OCI-M2 (cell line): ENCODE measurements at regions not wholly inside any gene's neighbourhood (a gene's known extent, or its start where the extent isn't known, plus 50 kb on each side); places are given as distances from the start of the nearest gene placed in this dataset.

Experiments
- DNase-seq: peaks from one replicate; lab custom pipeline; 2025; ENCODE audit not compliant: unreplicated experiment; lab: John Stamatoyannopoulos, UW

GRCh38 chr1:163406772-163407171 lies 85.0 kb downstream of the NUF2 start:
- DNase-seq, result no peak

DNA sequence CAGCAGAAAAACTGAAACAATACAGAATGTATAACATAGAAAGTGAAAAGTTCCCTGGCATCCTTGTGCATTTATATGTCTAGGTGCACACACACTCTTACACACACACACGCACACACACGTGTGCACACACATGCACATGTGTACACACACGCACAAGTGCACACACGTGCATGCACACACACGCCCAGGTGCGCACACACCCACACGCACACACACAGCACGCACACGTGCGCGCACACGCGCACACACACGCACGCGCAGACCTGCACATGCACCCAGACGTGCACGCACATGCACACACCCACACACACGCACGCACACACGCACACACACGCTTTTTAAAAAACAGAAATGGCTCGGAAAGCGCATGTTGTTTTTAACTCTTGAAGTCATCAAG lies 86.5 kb downstream of the NUF2 start:
- no peak for DNase-seq

DNA sequence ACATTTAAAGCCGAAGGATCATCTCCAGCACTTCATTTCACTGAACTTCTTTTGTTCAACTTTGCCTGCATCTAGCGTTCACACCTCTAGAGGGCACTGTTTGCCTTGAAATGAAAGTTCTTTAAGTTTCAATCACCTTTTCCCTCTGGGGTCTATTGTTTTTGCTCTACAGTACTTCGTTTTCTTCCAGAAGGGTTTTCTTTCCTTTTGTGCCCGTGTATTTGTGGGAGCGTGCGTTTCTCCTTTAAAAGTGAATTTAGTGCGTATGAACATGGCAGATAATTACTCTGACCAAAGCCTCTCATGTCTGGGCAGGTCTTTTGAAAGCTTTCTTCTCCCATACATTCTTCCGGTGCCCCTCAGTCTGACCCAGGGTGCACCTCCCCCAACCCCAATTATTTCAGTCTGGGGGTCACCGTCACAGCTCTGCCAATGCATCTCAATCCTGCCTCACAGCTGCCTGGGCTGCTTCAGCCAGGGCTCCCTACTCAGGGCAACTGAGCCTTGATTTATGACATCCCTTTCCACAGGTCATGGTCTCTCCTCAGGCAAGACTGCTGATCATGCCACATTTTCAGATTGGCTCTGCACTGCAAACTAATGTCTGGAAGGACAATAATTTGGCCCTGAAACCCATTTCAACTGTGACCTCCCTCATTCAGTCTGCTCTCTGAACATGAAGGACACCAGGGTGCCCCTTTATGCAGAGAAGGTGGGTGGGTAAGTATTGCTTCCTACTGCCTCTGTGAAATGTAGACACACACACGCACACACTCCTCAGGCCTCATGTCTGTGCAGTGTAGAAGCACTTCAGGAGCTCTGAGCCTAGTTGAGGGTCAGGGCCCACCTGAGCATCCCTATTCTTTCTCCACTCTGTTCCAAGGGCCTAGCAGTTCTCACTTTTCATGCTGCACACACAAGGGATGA lies 88.6 kb downstream of the NUF2 start:
- peak; percentile 11 for DNase-seq

DNA sequence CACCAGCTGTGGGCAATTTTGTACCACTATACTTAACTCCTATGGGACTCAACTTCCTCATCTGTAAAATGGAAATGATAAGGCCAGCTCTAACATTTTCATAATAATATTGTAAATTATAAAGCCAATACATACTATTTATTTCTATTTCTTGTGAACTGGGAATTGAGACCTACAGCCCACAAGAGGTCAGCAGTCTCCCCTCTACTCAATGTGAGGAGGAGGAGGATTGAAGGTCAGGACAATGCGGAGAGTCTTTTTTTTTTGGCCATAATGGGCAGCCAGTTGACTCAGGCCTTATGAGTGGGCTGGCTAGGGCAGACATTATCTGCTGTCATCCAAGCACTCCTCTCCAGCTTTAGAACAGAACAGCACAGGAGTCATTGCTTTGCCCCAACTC lies 90.5 kb downstream of the NUF2 start:
- DNase-seq, result no peak

DNA sequence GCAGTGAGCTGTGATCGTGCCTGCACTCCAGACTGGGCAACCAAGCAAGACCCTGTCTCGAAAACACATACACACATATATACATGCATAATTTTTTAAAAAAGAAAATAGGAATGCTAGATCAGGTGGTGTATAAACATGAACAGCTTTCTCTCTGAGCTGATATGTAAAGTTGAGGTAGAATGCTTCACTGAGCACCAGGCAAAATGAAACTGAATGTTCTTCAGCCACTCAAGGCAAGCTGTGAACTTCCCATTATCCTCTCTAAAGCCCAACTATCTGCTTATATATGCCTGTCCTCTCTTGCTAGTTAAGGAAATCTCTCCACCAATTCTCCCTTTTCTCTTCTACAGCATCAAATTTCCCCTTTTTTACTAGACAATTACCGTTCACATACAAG lies 93.0 kb downstream of the NUF2 start:
- DNase-seq, result no peak

DNA sequence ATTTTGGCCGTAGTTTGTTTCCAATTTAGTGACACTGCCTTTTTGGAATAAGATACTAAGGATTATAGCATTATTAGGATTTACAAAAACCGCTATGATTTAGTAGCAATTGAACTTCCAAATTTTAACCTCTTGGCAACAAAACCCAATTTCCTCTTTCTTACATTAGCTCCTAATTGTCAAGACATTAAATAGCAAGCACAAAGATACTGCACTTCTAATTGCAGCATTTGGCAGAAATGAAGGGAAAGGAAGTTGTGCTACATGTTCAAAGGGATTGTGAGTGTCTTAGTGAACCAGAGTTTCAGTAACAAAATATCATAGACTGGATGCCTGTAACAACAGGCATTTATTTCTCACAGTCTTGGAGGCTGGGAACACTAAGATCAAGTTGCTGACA lies 99.9 kb downstream of the NUF2 start:
- DNase-seq, result no peak

GRCh38 chr1:163422738-163423404 lies 101.1 kb downstream of the NUF2 start:
- no peak for DNase-seq

GRCh38 chr1:163426505-163427251 lies 104.9 kb downstream of the NUF2 start:
- no peak for DNase-seq

GRCh38 chr1:163427279-163427678 lies 105.5 kb downstream of the NUF2 start:
- DNase-seq, result no peak

- DNase-seq, result no peak
These were observed 114.5 kb downstream of the NUF2 start for GRCh38 chr1:163436140-163436812.

DNA sequence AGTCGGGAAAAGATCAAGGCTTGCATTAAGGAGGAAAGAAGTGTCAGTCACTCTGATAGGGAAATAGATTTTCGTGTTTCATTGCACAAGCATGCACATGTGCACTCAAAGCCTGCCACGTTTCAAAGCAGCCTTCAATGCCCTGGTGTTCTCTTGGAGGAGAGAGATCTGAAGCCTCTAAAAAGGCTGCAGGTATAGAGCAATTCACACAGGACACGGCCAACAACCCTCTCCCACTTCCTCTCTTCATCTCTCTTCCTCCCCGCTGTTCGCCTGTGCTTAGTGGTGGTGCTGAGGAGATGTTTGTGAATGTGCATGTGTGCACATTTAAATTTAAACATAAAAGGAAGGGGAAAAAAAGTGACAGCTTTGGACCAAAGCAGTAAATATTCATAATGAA lies 117.7 kb downstream of the NUF2 start:
- no peak for DNase-seq

DNA sequence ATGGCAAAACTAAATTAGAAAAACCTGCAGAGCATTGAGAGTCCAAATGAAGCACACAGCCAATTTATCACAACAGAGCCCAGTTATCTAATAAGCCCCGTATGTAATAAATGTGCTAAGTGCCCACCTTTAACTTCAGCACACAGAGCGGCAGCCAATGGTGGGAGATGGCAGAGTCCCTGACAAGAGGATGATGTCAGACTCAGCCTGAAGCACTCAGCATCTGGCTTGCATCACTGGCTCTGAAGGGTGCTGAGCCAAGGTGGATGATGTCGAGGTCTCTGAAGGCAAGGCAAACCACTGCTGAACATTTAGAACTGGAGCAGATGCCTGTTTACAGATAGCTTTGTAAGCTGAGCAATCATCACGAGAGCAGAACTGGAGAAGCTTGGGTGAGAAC lies 118.3 kb downstream of the NUF2 start:
- DNase-seq, result no peak

GRCh38 chr1:163442231-163442879 lies 120.6 kb downstream of the NUF2 start:
- no peak for DNase-seq

GRCh38 chr1:163442895-163443294 lies 121.1 kb downstream of the NUF2 start:
- DNase-seq, result no peak

- DNase-seq, result no peak
These were observed 122.1 kb downstream of the NUF2 start for GRCh38 chr1:163443863-163444262.

DNA sequence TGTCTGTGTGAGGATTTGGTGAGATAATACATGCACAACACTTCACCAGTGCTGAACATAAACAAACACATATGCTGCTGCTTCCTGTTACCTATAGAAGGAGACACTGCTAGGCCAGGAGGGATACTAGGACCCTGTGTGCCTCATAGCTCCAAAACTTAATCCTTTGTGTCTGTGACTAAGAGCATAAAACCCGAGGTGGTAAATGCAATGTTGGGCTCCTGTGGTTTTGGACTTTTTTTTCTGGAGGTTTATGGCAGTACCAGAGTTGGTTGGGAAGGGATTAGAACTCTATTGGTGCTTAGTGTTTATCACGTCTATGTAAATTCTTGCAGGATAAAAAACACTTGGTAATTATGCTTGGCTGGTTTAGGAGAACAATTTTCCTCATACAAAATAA lies 122.9 kb downstream of the NUF2 start:
- no peak for DNase-seq

GRCh38 chr1:163450986-163451385 lies 129.2 kb downstream of the NUF2 start:
- DNase-seq, result no peak

DNA sequence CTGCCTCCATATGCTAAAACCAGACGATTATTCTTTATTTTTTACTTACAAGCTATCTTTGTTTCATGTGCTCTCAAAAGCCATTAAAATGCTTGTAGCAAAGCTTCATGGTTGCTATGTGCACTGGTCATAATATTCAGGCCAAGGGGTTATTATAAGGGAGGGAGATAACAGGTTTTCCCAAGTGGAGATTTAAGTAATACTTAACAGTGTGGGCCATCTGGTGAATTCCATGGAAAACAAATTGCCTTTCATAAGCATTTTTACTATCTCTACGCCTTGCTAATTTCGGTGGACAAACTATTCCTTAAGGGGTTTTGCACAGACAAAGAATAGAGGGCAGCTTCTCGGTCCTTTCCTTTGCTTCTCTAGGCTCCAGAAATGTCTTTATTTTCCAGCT lies 137.8 kb downstream of the NUF2 start:
- DNase-seq, result no peak

DNA sequence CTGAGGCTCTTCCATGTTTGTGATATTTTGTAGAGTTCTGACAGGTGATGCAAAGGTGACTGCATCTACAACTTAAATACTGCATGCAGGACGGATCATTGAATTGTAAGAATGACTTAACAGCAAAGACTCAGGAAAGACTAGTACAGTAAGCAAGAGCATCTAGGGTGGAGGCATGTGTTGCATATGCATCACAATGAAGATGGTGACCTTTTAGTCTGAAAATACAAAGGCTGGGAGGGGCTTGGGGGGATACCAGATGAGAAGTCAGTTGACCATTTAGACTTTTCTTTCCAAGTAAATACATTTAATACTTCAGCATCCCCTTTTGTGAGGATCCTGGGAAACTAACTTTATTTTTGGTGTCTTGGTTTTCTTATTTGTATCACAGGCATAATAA lies 145.5 kb downstream of the NUF2 start:
- DNase-seq, result no peak

DNA sequence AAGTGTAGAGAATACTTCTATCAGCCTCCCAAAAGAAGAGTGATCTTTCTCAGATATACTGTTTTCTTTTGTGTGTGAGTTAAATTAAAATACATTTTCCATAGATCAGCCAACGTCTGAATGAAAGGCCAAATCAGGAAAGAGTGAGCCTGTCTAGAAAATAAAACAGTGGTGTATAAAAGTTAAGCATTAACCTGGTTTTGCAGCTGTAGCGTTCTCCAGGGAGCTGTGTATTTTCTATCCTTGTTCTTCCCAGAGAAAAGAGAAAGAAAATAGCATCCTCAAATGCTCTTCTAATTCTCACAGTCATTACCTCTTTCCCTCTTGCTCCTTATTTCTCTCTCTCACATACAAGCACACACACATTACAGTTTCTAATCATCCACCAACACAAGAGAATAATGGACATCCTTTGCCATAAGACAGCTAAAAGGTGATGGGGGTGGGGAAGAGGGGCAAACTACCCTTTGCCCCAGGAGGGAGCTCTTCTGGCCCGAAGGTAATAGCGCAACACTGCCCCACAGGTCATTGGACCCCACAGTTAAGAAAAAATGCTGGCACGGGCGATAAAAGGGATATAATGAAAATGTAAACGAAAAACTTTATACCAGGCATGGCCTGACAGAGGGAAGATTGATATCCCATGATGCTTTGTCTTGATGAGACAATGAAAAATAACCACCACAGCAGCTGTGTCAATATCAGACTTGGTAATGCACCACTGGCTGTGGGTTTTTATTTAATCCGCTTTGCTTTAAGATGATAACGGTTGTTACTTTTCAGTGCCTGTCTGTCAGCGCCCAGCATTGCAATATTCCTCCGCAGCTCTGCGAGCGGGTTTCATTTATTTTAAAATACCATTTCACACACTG lies 150.3 kb downstream of the NUF2 start:
- no peak for DNase-seq
